Upper lobe of left lung (tissue), 4 donors: ENCODE measurements at regions not wholly inside any gene's neighbourhood (a gene's known extent, or its start where the extent isn't known, plus 50 kb on each side); places are given as distances from the start of the nearest gene placed in this dataset.

ENCODE experiments used
- POLR2AphosphoS5 ChIP-seq, 2 donors: sonication (generic); formaldehyde crosslinking; IDR thresholded peaks; one replicate each; pipeline ENCODE4 v1.5.1; 2017; ENCODE audit warnings: antibody characterized with exemption in 2 of 2
- TF ChIP-seq, protein P1 (sequence below), 6 experiments: fragments of 450-650 bp in 4 of 6; fragments of 200-600 bp in 2 of 6; sonication (generic) in 2 of 6; IDR thresholded peaks; one replicate each; pipeline ENCODE4 v1.5.1; 2016 to 2019; ENCODE audit warnings: antibody characterized with exemption in 6 of 6

DNA sequence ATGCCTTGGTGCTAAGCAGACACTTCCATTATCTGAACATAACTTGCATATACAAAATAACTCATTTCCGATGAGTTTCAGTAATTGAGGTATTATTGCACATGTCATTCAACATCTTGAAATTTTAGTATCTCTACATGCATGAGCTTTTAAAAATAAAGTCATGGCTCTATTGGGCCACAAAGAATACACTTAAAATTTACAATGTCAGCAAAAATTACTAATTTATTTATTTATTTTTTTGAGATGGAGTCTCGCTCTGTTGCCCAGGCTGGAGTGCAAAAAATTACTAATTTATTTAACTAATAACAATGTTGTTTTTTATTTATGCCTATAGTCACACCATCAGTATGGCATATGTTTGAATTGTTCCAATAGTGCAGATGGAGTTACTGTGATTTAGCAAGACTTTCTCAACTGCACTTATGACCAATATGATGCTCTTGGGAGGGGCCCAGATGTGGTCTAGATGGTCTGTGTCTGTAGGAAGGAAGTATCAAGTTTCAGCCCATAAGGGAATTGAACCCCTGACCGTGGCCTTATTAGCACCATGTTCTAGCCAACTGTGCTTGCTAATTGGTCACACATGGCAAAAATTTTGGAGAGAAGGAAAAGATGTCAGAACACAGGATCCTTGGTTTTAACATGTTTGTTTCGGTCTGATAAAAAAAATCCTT is 370.7 kb upstream of the TSHZ2 start:
- TF ChIP-seq, protein P1, sequence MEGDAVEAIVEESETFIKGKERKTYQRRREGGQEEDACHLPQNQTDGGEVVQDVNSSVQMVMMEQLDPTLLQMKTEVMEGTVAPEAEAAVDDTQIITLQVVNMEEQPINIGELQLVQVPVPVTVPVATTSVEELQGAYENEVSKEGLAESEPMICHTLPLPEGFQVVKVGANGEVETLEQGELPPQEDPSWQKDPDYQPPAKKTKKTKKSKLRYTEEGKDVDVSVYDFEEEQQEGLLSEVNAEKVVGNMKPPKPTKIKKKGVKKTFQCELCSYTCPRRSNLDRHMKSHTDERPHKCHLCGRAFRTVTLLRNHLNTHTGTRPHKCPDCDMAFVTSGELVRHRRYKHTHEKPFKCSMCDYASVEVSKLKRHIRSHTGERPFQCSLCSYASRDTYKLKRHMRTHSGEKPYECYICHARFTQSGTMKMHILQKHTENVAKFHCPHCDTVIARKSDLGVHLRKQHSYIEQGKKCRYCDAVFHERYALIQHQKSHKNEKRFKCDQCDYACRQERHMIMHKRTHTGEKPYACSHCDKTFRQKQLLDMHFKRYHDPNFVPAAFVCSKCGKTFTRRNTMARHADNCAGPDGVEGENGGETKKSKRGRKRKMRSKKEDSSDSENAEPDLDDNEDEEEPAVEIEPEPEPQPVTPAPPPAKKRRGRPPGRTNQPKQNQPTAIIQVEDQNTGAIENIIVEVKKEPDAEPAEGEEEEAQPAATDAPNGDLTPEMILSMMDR (IDR thresholded peaks at IDR 0.05) = no peak
- no peak for TF ChIP-seq POLR2AphosphoS5 (IDR thresholded peaks at IDR 0.05)
